ENCODE measurements at regions not wholly inside any gene's neighbourhood (a gene's known extent, or its start where the extent isn't known, plus 50 kb on each side); places are given as distances from the start of the nearest gene placed in this dataset.
"Not testable (repeated sequence)": the region's sequence is repeated elsewhere in the genome, so short reads cannot be mapped to it uniquely, and the experiment has no call there.

DNA sequence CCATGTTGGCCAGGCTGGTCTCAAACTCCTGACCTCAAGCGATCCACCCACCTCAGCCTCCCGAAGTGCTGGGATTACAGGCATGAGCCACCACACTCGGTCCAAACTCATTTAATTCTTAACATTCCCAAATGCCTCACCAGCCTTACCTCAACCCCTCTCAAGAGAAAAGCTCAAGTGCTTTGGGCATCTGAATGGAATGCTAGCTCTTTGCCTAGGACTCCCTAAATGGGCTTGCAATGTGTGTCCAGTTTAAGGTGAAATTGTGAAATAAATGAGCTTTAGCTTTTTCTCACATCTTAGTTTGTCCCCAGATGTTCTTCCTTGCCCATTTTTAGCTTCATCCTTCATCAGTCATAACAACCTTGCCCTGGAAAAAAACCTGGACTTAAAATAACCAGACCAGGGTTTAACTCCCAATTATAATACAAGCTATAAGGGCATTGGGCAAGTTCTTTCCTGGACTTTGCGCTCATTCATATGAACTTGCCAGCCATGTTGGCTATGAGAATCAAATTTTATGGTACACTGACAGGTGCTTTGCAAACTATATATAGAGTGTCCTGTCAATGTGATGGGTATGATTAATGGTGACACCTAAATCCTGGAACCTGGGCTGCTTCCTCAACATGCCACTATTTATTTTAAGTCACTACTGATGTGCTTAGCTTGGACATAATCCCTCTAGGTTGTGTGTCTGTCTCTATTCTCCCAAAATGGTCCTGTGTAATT lies 95.1 kb upstream of the SERPINE2 start:
- Mint-ChIP-seq H3K4me3 (no peak overlapping the region), H3K27ac (no peak overlapping the region), H3K9me3 (no peaks in the 10 kb centered on the region), H3K36me3 (ENCODE audit: low read depth) (no peaks in the 10 kb centered on the region), H3K4me1 (ENCODE audit: low read depth) (no peaks in the 10 kb centered on the region), H3K27me3 (ENCODE audit: low read depth) (peaks cover 4% of the 10 kb centered on the region)
- no peak for DNase-seq (ENCODE audit: low spot score)

DNA sequence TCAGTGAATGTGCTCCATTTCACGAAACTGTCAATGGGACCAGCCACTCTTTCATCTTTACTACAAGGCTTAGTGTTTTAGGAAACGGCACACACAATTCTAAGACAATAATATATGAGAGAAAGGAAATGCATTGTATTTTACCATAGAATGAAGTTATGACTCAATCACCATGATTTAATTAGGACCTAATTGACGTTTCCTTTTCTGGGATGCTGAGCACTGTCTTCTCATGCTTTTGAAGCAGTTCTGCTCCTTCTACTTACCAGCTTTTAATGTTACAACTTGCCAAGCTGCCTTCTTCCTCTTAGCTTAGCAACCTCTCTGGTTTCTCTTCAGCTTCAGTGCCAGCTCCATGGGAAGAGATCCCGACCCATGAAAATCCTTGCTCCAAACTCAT lies 94.3 kb upstream of the SERPINE2 start:
- H3K4me3 Mint-ChIP-seq: no peak overlapping the region
- H3K4me1 Mint-ChIP-seq (ENCODE audit: low read depth): no peaks in the 10 kb centered on the region
- H3K36me3 Mint-ChIP-seq (ENCODE audit: low read depth): no peaks in the 10 kb centered on the region
- peaks cover 2% of the 10 kb centered on the region for H3K27me3 Mint-ChIP-seq (ENCODE audit: low read depth)
- DNase-seq (ENCODE audit: low spot score): no peak
- no peak overlapping the region for H3K27ac Mint-ChIP-seq
- H3K9me3 Mint-ChIP-seq: no peaks in the 10 kb centered on the region

DNA sequence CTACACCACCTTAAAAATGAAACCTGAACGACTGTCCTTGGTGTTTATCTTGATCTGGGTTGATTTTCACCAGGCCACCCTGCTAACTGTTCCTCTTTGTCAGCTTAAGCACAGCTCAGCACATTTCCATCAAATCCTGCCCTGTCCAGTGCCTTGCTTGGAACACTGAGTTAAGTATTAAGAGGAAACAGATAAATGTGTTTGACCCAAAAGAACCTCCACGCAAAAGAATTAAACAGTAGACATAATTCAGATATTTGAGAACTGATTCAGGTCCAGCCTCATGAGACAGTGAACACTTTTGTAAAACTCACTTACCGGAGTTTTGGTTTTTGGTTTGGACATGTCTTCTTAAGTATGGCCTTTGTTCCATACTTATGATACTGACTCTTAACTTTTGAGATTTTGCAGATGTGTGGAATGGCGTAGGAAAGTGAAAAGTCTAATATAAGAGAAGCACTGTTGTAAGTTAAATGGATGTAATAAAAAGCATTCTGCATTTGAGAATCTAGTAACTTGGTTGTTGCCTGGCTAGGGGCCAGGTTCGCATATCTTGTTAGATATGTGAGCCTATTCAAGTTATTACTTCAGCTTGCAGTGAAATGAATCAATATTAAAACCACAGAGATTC lies 88.9 kb upstream of the SERPINE2 start:
- Mint-ChIP-seq H3K27me3 (ENCODE audit: low read depth) (peaks cover 10% of the 10 kb centered on the region), H3K4me1 (ENCODE audit: low read depth) (no peaks in the 10 kb centered on the region), H3K36me3 (ENCODE audit: low read depth) (no peaks in the 10 kb centered on the region), H3K9me3 (no peaks in the 10 kb centered on the region), H3K27ac (no peak overlapping the region), H3K4me3 (no peak overlapping the region)
- no peak for DNase-seq (ENCODE audit: low spot score)

DNA sequence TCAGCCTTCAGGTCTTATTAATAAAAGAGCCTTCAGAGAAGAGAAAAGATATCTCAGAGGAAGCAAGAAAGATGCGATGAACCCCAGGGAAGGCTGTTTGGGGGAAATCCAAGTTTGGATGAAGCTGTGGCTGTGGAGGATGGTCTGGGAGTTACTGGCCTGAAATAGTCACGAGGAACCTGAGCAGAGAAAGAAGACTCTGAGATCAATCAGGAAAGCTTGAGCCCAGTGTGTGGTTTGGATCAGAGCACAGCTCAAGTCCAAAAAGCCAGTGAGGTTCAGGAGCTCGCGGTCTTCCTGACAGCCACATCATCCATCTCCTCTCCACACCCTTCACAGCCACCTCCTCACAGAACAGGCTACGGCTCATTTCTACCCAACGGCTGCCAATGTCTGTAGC lies 87.4 kb upstream of the SERPINE2 start:
- no peak for DNase-seq (ENCODE audit: low spot score)

DNA sequence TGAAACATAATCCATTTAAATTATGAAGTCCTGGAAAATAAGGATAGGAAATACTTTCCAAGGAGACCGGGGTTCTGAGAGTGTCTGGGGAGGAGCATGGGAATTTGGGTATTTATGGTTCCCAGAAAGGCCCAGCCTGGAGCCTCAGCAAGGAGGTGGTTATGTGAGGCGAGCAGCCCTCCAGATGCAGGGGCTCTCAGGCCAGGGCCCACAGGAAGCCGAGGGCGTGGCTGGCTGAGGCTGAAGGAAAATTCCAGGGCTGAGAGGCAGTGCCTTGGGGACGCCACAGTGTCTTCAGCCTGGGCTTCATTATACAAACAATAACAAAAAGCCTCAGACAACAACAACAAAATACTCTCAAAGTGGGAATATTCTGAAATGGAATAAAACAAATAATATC lies 86.9 kb upstream of the SERPINE2 start:
- peaks cover 10% of the 10 kb centered on the region for H3K27me3 Mint-ChIP-seq (ENCODE audit: low read depth)

More for the DNA sequence above, 87.4 kb upstream of the SERPINE2 start:
- Mint-ChIP-seq H3K4me3 (no peak overlapping the region), H3K36me3 (ENCODE audit: low read depth) (no peaks in the 10 kb centered on the region), H3K4me1 (ENCODE audit: low read depth) (no peaks in the 10 kb centered on the region), H3K9me3 (no peaks in the 10 kb centered on the region), H3K27me3 (ENCODE audit: low read depth) (peaks cover 10% of the 10 kb centered on the region), H3K27ac (no peak overlapping the region)

DNA sequence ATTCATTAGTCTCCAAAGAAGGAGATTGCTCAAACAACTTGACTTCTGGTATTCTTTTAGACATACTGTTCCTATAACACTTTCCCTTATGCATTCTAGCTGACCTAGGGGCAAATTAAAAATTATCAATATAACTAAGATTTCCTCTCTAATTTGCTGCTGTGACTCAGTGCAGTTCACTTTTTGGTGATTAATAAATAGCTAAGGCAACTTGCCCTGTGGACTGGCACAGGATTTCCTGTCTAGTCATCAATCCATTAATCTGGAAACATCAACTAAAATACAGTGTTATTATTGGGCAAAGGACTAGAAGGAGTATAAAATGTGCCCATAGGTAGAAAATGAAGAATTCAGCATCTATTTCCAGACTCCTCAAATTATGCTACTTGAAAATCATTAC lies 83.5 kb upstream of the SERPINE2 start:
- H3K36me3 Mint-ChIP-seq (ENCODE audit: low read depth): no peaks in the 10 kb centered on the region
- H3K4me3 Mint-ChIP-seq: no peak overlapping the region
- peaks cover 12% of the 10 kb centered on the region for H3K9me3 Mint-ChIP-seq
- no peak for DNase-seq (ENCODE audit: low spot score)
- H3K27me3 Mint-ChIP-seq (ENCODE audit: low read depth): peaks cover 8% of the 10 kb centered on the region
- H3K27ac Mint-ChIP-seq: no peak overlapping the region
- no peaks in the 10 kb centered on the region for H3K4me1 Mint-ChIP-seq (ENCODE audit: low read depth)

More for the DNA sequence above, 86.9 kb upstream of the SERPINE2 start:
- DNase-seq (ENCODE audit: low spot score): no peak
- H3K27ac Mint-ChIP-seq: no peak overlapping the region
- no peak overlapping the region for H3K4me3 Mint-ChIP-seq
- no peaks in the 10 kb centered on the region for H3K4me1 Mint-ChIP-seq (ENCODE audit: low read depth)
- no peaks in the 10 kb centered on the region for H3K9me3 Mint-ChIP-seq
- H3K36me3 Mint-ChIP-seq (ENCODE audit: low read depth): no peaks in the 10 kb centered on the region

DNA sequence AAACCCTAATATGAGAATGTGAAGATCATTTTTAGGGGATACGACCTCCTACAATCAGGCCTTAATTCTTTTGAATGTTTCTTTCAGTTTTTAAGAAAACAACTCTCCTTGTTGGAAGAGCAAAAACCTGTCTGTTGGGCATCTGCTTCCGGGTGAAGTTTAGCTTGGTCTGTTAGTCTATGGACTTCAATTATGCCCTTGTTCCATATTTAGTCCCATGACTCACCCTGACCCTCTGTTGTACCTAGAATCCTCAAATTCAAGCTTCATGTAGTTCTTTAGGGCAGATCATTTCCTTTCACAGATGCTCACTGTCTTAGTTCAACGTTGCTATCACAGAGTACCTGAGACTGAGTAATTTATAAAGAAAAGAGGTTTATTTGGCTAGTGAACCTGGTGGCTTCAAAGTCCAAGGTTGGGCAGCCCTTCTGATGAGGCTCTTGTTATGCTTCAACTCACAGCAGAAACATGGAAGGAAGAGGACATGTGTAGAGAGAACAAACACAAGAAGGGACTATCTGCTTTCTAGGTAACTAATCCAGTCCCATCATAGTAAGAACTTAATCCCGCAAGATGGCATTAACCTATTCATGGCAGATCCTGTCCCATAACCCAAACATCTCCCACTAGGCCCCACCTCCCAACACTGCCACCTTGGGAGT lies 82.5 kb upstream of the SERPINE2 start:
- DNase-seq (ENCODE audit: low spot score): no peak

DNA sequence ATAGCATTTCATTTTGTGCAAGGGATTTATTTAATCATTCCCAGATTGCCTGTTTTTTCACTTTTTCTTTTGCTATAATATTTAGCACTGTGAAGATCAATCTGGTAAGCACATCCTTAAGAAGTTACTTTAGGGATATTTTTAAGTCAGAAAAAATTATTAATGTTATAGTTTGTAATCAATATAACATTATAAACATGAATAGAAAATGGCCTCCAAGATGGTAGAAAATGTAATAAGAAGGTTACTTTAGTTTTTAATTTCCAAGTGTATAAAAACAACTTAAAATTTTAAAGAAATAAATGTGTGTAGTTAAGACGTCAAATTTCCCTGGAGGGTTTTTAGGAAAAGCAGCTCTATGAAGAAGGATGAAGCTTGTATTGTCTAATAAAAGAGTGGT lies 81.9 kb upstream of the SERPINE2 start:
- no peak for DNase-seq (ENCODE audit: low spot score)
- no peaks in the 10 kb centered on the region for H3K4me1 Mint-ChIP-seq (ENCODE audit: low read depth)
- H3K4me3 Mint-ChIP-seq: no peak overlapping the region
- peaks cover 18% of the 10 kb centered on the region for H3K27me3 Mint-ChIP-seq (ENCODE audit: low read depth)
- peaks cover 12% of the 10 kb centered on the region for H3K9me3 Mint-ChIP-seq
- no peaks in the 10 kb centered on the region for H3K36me3 Mint-ChIP-seq (ENCODE audit: low read depth)
- H3K27ac Mint-ChIP-seq: no peak overlapping the region

More for the DNA sequence above, 82.5 kb upstream of the SERPINE2 start:
- H3K27me3 Mint-ChIP-seq (ENCODE audit: low read depth): peaks cover 16% of the 10 kb centered on the region
- no peaks in the 10 kb centered on the region for H3K36me3 Mint-ChIP-seq (ENCODE audit: low read depth)
- no peak overlapping the region for H3K4me3 Mint-ChIP-seq
- H3K4me1 Mint-ChIP-seq (ENCODE audit: low read depth): no peaks in the 10 kb centered on the region
- H3K27ac Mint-ChIP-seq: no peak overlapping the region
- peaks cover 12% of the 10 kb centered on the region for H3K9me3 Mint-ChIP-seq

DNA sequence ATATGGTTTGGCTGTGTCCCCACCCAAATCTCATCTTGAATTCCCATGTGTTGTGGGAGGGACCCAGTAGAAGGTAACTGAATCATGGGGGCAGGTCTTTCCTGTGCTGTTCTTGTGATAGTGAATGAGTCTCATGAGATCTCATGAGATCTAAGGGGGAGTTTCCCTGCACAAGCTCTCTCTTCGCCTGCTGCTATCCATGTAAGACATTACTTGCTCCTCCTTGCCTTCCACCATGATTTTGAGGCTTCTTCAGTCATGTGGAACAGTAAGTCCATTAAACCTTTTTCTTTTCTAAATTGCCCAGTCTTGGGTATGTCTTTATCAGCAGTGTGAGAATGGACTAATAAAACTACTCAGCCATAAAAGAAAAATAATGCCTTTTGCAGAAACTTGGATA lies 80.8 kb upstream of the SERPINE2 start:
- not testable (repeated sequence) for DNase-seq (ENCODE audit: low spot score); H3K4me3 Mint-ChIP-seq; H3K36me3 Mint-ChIP-seq (ENCODE audit: low read depth); H3K4me1 Mint-ChIP-seq (ENCODE audit: low read depth); H3K27ac Mint-ChIP-seq
- Mint-ChIP-seq H3K9me3 (peaks cover 12% of the 10 kb centered on the region), H3K27me3 (ENCODE audit: low read depth) (peaks cover 19% of the 10 kb centered on the region)

DNA sequence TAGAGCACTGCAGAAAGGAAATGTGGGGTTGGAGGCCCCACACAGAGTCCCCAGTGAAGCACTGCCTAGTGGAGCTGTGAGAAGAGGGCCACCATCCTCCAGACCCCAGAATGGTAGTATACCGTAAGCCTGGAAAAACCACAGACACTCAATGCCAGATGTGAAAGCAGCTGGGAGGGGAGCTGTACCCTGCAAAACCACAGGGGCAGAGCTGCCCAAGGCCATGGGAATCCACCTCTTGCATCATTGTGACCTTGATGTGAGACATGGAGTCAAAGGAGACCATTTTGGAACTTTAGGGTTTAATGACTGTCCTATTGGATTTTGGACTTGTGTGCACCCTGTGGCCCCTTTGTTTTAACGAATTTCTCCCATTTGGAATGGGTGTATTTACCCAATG lies 75.3 kb upstream of the SERPINE2 start:
- peaks cover 13% of the 10 kb centered on the region for H3K27me3 Mint-ChIP-seq (ENCODE audit: low read depth)
- H3K27ac Mint-ChIP-seq: no peak overlapping the region
- H3K4me3 Mint-ChIP-seq: no peak overlapping the region
- DNase-seq (ENCODE audit: low spot score): no peak
- no peaks in the 10 kb centered on the region for H3K4me1 Mint-ChIP-seq (ENCODE audit: low read depth)
- peaks cover 4% of the 10 kb centered on the region for H3K9me3 Mint-ChIP-seq
- H3K36me3 Mint-ChIP-seq (ENCODE audit: low read depth): no peaks in the 10 kb centered on the region

DNA sequence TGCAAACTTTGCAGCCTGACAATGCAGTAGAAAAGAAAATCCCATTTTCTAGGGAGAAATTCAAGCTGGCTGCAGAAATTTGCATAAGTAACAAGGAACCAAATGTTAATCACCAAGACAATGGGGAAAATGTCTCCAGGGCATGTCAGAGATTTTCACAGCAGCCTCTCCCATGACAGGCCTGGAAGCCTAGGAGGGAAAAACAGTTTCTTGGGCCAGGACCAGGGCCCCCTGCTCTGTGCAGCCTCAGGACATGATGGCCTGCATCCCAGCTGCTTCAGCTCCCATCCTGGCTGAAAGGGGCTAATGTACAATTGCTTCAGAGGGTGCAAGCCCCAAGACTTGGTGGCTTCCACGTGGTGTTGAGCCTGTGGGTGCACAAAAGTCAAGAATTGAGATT lies 74.8 kb upstream of the SERPINE2 start:
- H3K27ac Mint-ChIP-seq; H3K4me1 Mint-ChIP-seq (ENCODE audit: low read depth); H3K36me3 Mint-ChIP-seq (ENCODE audit: low read depth); DNase-seq (ENCODE audit: low spot score); H3K9me3 Mint-ChIP-seq; H3K4me3 Mint-ChIP-seq: not testable (repeated sequence)
- H3K27me3 Mint-ChIP-seq (ENCODE audit: low read depth): peaks cover 12% of the 10 kb centered on the region

DNA sequence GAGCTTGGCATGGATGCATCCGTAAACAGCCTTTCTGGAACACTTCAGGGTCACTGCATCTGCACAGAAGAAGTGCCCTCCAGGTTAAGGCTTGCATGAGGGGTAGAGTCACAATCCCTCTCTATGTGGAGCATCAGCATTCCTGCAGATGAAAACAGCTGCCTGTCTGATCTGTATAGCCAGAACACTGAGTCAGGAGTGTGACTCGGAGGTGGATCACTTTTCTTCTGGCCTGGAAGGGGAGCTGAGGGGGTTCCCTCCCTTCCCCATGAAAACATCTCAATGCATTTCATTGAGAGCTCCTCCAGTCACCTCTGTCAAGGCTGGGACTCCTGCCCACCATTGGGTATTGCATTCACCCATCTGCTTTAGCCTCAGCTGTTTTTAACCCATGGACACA lies 72.5 kb upstream of the SERPINE2 start:
- no peak overlapping the region for H3K4me3 Mint-ChIP-seq
- H3K36me3 Mint-ChIP-seq (ENCODE audit: low read depth): no peaks in the 10 kb centered on the region
- no peaks in the 10 kb centered on the region for H3K4me1 Mint-ChIP-seq (ENCODE audit: low read depth)
- peaks cover 3% of the 10 kb centered on the region for H3K27me3 Mint-ChIP-seq (ENCODE audit: low read depth)
- no peaks in the 10 kb centered on the region for H3K9me3 Mint-ChIP-seq
- no peak overlapping the region for H3K27ac Mint-ChIP-seq
- no peak for DNase-seq (ENCODE audit: low spot score)

DNA sequence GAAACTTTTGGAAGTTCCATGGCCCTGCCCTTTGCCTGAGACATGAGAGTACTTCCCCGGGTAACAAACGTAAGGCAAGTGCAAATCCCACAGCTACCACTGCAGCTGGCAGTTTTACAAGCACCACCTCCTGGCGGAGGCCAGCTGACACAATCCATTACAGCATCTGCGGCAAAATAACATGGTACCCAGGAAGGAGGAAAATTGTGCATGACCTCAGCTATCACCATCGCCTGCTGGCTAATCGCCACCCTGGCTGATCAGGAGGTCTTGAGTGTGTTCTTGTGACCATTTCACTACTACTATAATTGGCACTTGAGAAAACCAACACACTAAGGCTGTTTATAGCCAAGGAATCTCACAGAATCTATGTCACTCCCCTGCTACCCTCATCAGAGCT lies 71.7 kb upstream of the SERPINE2 start:
- no peak overlapping the region for H3K4me3 Mint-ChIP-seq
- no peaks in the 10 kb centered on the region for H3K9me3 Mint-ChIP-seq
- H3K36me3 Mint-ChIP-seq (ENCODE audit: low read depth): no peaks in the 10 kb centered on the region
- H3K27ac Mint-ChIP-seq: no peak overlapping the region
- no peaks in the 10 kb centered on the region for H3K27me3 Mint-ChIP-seq (ENCODE audit: low read depth)
- no peaks in the 10 kb centered on the region for H3K4me1 Mint-ChIP-seq (ENCODE audit: low read depth)
- DNase-seq (ENCODE audit: low spot score): no peak

DNA sequence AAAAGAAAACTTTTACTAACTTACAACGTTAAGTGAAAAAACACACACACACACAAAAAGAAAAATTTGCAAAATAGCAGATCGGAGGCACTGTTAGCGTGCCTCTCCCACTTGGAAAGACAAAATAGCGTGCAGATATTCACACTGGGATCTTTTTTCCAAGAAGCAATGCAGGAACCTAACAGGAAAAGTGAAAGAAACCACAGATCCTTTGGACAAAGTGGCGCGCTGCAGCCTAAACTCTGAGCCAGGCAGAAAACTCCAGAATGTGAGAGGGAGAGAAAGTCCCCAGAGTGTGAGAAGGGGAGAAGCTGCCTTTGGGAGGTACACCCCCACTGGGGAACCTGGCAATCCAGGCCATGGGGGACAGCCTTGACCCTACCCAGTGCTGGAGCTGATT lies 70.7 kb upstream of the SERPINE2 start:
- H3K4me3 Mint-ChIP-seq: no peak overlapping the region
- H3K4me1 Mint-ChIP-seq (ENCODE audit: low read depth): no peaks in the 10 kb centered on the region
- no peaks in the 10 kb centered on the region for H3K36me3 Mint-ChIP-seq (ENCODE audit: low read depth)
- no peak for DNase-seq (ENCODE audit: low spot score)
- no peak overlapping the region for H3K27ac Mint-ChIP-seq
- H3K9me3 Mint-ChIP-seq: no peaks in the 10 kb centered on the region
- H3K27me3 Mint-ChIP-seq (ENCODE audit: low read depth): no peaks in the 10 kb centered on the region
